Thyroid gland (tissue), 4 donors: ENCODE measurements at regions not wholly inside any gene's neighbourhood (a gene's known extent, or its start where the extent isn't known, plus 50 kb on each side); places are given as distances from the start of the nearest gene placed in this dataset.

Experiments used
- DNase-seq, 2 donors: peaks; one replicate each; pipeline ENCODE4 v3.0.0-alpha.2; 2019
- H3K27ac ChIP-seq, 3 donors: fragments of 200-600 bp; sonication (generic); 1 replicate in 2 of 3; 2 replicates in 1 of 3; pipeline ENCODE4 v1.5.1; 2016 to 2019; ENCODE audit warnings: mild to moderate bottlenecking in 1 of 3, moderate library complexity in 1 of 3
- H3K27me3 ChIP-seq: fragments of 200-600 bp; sonication (generic); one replicate; pipeline ENCODE4 v1.5.1; 2019
- H3K36me3 ChIP-seq, 2 donors: fragments of 200-600 bp; sonication (generic); one replicate each; pipeline ENCODE4 v1.5.1; 2016 to 2019
- H3K4me1 ChIP-seq, 2 donors: fragments of 200-600 bp; sonication (generic); one replicate each; pipeline ENCODE4 v1.5.1; 2017 to 2019
- H3K4me3 ChIP-seq, 3 donors: fragments of 200-600 bp; sonication (generic); replicated peaks in 1 of 3; 1 replicate in 2 of 3; 2 replicates in 1 of 3; pipeline ENCODE4 v1.5.1; 2016; ENCODE audit warnings: mild to moderate bottlenecking in 1 of 3
- H3K9me3 ChIP-seq: fragments of 200-600 bp; sonication (generic); one replicate; pipeline ENCODE4 v1.5.1; 2017
- POLR2A ChIP-seq, 2 donors: fragments of 450-650 bp; IDR thresholded peaks; one replicate each; pipeline ENCODE4 v1.6.1; 2017; ENCODE audit warnings: antibody characterized with exemption in 2 of 2, mild to moderate bottlenecking in 2 of 2, moderate library complexity in 1 of 2
- WGBS, 2 donors: methylation state at CpG; one replicate each; pipeline ENCODE4 v1.1.5; 2017; 5-methylcytosine and 5-hydroxymethylcytosine counted together
- intact Hi-C: fragments of 100-400 bp; cut with DNase I; formaldehyde crosslinking; loops from one replicate; pipeline ENCODE4 v1.15.1; 2023
- TF ChIP-seq, protein P1 (sequence below), 6 experiments: fragments of 200-600 bp in 3 of 6; fragments of 450-650 bp in 3 of 6; sonication (generic) in 3 of 6; IDR thresholded peaks; one replicate each; pipeline ENCODE4 v1.5.1; 2016 to 2019; ENCODE audit warnings: antibody characterized with exemption in 6 of 6, mild to moderate bottlenecking in 2 of 6, inconsistent platforms in 1 of 6, moderate library complexity in 1 of 6

- no peaks in the 10 kb centered on the region for H3K27me3 ChIP-seq
- 72 to 80% methylated on average over 8 of the region's 8 CpGs for WGBS, 2 donors
- H3K9me3 ChIP-seq, result no peaks in the 10 kb centered on the region
- no peak overlapping the region for H3K27ac ChIP-seq
- TF ChIP-seq, protein P1, sequence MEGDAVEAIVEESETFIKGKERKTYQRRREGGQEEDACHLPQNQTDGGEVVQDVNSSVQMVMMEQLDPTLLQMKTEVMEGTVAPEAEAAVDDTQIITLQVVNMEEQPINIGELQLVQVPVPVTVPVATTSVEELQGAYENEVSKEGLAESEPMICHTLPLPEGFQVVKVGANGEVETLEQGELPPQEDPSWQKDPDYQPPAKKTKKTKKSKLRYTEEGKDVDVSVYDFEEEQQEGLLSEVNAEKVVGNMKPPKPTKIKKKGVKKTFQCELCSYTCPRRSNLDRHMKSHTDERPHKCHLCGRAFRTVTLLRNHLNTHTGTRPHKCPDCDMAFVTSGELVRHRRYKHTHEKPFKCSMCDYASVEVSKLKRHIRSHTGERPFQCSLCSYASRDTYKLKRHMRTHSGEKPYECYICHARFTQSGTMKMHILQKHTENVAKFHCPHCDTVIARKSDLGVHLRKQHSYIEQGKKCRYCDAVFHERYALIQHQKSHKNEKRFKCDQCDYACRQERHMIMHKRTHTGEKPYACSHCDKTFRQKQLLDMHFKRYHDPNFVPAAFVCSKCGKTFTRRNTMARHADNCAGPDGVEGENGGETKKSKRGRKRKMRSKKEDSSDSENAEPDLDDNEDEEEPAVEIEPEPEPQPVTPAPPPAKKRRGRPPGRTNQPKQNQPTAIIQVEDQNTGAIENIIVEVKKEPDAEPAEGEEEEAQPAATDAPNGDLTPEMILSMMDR (IDR thresholded peaks at IDR 0.05), result no peak
- no peak for TF ChIP-seq POLR2A (IDR thresholded peaks at IDR 0.05)
- intact Hi-C loops, result no loop called here
- H3K36me3 ChIP-seq, result no peaks in the 10 kb centered on the region
- no peaks in the 10 kb centered on the region for H3K4me1 ChIP-seq
- no peak for DNase-seq
- H3K4me3 ChIP-seq, result no peak overlapping the region
These were observed 144.9 kb upstream of the CDH6 start for GRCh38 chr5:31048282-31049270.

DNA sequence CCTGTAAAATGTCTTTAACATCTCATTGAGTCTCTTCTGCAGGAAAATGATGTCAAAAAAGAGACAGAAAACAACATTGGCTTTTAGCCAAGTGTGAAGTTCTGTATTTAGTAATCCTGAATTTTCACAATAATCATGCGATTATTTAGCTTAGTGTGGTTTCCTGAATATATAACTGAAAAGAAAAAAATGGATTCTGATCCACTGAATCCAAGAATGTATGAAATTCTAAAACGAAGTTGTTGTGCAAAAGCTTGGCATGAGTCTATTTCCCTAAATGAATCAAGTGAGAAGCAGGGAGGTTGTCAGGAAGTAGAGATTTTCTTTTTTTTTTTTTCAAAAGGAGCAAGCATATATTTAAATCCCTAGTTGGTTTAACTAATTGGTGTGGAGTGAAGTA, 145.9 kb upstream of the CDH6 start:
- no peak for DNase-seq
- H3K4me1 ChIP-seq, result no peaks in the 10 kb centered on the region
- no peak overlapping the region for H3K27ac ChIP-seq
- H3K36me3 ChIP-seq, result no peaks in the 10 kb centered on the region
- intact Hi-C loops, result no loop called here
- no peaks in the 10 kb centered on the region for H3K27me3 ChIP-seq
- no peaks in the 10 kb centered on the region for H3K9me3 ChIP-seq
- 54 to 57% methylated on average over 2 of the region's 2 CpGs for WGBS, 2 donors
- H3K4me3 ChIP-seq, result no peak overlapping the region
- TF ChIP-seq, protein P1 (IDR thresholded peaks at IDR 0.05), result no peak

- Histone ChIP-seq H3K4me1 (no peaks in the 10 kb centered on the region), H3K9me3 (no peaks in the 10 kb centered on the region), H3K27ac (no peak overlapping the region), H3K27me3 (no peaks in the 10 kb centered on the region), H3K36me3 (no peaks in the 10 kb centered on the region), H3K4me3 (no peak overlapping the region)
- 77 to 78% methylated on average over 5 of the region's 5 CpGs for WGBS, 2 donors
- TF ChIP-seq POLR2A (IDR thresholded peaks at IDR 0.05), result no peak
- TF ChIP-seq, protein P1 (IDR thresholded peaks at IDR 0.05), result no peak
- intact Hi-C loops, result no loop called here
- no peak for DNase-seq
These were observed 146.5 kb upstream of the CDH6 start for GRCh38 chr5:31047007-31047406.

DNA sequence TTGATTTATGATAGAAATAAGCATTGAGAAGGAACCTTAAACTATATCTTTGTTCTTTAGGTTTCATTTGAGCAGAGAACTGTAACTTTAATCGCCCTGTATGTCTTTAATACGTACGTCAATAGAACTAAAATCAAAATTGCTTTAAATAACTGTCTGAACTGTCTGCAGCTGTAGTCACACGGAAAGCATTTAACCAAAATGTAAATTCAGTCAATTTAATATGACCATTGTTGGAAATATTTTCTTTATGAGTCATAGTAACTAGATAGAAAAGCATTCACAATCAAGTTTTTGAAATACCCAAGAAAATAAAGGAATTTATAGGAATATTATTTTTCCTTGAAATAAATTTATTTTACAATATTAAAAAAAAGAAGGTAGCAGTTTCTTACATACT, 157.1 kb upstream of the CDH6 start:
- Histone ChIP-seq H3K4me3 (no peak overlapping the region), H3K27ac (no peak overlapping the region), H3K9me3 (no peaks in the 10 kb centered on the region), H3K27me3 (no peaks in the 10 kb centered on the region), H3K36me3 (no peaks in the 10 kb centered on the region), H3K4me1 (no peaks in the 10 kb centered on the region)
- no peak for DNase-seq
- no peak for TF ChIP-seq POLR2A (IDR thresholded peaks at IDR 0.05)
- TF ChIP-seq, protein P1 (IDR thresholded peaks at IDR 0.05), result no peak
- WGBS, 2 donors, result 80 to 82% methylated on average over 4 of the region's 4 CpGs
- intact Hi-C loops, result no loop called here

DNA sequence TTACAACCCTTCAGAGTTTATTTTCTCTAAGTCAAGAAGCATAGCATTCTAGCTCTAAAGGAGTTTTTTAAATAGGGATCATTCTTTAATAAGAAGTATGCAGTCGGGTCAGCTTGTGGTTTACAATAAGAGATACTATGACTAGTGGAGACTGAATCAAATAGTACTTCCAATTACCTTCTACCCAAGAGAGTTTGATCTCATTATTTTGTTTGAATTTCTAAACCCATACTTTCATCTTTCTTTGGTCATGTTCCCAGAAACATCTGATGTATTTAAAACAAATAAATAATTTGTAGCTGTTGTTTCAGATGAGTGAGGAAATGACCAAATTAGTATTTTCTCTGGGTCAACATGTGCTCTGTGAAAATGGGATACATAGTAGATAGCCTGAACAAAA, 160.2 kb upstream of the CDH6 start:
- intact Hi-C loops, result no loop called here
- 66 to 69% methylated on average over 1 of the region's 1 CpG for WGBS, 2 donors
- Histone ChIP-seq H3K36me3 (no peaks in the 10 kb centered on the region), H3K4me3 (no peak overlapping the region), H3K4me1 (no peaks in the 10 kb centered on the region), H3K9me3 (no peaks in the 10 kb centered on the region), H3K27ac (no peak overlapping the region), H3K27me3 (no peaks in the 10 kb centered on the region)
- TF ChIP-seq POLR2A (IDR thresholded peaks at IDR 0.05), result no peak
- TF ChIP-seq, protein P1 (IDR thresholded peaks at IDR 0.05), result no peak
- DNase-seq, result no peak
